G401 (cell line): ENCODE measurements at regions not wholly inside any gene's neighbourhood (a gene's known extent, or its start where the extent isn't known, plus 50 kb on each side); places are given as distances from the start of the nearest gene placed in this dataset.
A peak's percentile ranks its signal among the peaks of the same experiment; 100 is the strongest.
"Not testable (repeated sequence)": the region's sequence is repeated elsewhere in the genome, so short reads cannot be mapped to it uniquely, and the experiment has no call there.

ENCODE experiments used
- DNase-seq: peaks from one replicate; pipeline ENCODE4 v3.0.0-alpha.2; 2015; ENCODE audit warnings: low spot score
- in situ Hi-C: cut with HindIII; loops from 2 replicates; pipeline ENCODE4 v1.10.0; 2016; ENCODE audit warnings: low sequenced_read_pairs, mixed read lengths

DNA sequence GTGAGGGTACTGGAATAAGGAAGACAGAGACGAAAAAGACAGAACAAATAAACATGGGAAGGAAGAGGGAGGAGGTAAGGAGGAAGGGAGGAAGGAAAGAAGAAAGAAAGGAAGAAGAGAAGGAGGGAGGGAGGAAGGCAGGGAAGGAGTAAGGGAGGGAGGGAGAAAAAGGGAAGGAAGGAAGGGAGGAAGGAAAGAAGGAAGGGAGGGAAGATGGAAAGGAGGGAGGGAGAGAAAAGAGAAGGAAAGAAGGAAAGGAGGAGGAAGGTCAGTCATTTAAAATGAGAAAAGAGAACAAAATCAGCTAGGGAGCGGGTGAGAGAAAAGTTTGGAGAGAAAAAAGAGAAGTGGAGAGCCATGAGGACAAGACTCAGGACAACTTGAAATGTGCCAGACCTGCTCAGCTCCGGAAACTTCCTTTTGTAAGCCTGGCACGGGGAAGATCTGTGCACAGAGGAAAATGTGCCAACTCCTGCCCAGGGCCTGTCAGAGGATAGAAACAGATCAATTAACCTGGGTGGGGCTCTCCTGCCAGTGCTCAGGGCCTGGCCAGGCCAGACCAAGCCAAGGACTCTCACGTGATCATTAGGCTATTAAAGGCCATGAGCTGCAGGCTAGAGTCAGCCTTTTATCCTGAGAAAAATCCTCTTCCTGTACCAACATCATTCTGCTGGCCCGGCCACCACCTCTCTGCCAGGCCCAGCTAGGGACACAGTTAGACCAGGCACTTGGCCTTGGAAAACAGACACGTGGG lies 50.1 kb upstream of the BCL6 start:
- in situ Hi-C loops, result no loop called here

GRCh38 chr3:187798126-187798525 lies 52.9 kb upstream of the BCL6 start:
- in situ Hi-C loops, result no loop called here
- no peak for DNase-seq

More for the DNA sequence above, 50.1 kb upstream of the BCL6 start:
- DNase-seq, result peak; percentile 71

DNA sequence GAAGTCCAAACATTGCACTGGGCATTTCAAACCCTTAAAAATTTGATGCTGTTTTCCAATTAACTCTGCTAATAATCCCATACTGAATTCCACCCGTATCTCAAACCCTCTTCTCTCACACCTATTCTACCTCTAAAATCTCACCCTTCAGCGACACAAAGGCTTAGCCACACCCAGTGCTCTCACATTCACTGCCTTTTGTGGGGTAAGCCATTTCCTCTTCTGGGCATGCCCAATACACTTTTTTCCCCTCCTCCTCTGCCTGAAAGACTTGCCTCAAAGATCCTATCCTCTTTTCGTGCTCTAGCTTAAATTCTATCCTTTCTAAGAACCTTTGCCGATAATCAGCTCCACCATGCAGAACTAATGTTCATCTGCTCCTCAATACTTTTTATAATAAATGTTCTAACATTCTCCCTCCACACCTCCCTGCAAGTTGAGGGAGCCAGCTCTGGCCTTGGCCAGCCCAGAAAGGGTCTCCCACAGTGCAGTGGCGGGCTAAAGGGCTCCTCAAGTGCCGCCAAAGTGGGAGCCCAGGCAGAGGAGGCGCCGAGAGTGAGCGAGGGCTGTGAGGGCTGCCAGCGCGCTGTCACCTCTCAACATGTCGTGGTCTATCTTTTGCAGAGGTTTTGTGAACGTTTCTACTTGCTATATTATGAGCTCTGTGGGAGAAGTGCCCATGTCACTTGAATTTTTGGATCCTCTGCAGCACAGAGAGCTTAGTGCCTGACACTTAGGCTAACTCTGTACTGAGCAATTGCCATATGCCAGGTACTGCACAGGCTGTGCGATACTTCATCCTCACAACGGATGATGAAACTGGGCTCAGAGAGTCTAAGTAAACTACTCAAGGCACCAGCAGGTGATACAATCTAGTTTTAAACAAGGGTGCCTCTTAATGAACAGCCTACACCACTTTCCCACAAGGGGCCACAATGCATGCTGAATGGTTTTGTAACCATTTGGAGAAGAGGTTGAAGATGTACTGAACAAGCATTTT lies 53.6 kb upstream of the BCL6 start:
- in situ Hi-C loops, result no loop called here
- no peak for DNase-seq

GRCh38 chr3:187799942-187800641 lies 54.8 kb upstream of the BCL6 start:
- in situ Hi-C loops, result no loop called here
- no peak for DNase-seq

- no peak for DNase-seq
- in situ Hi-C loops, result no loop called here
Observed at GRCh38 chr3:187801152-187801551, 55.9 kb upstream of the BCL6 start.

- no peak for DNase-seq
- in situ Hi-C loops, result no loop called here
Observed at GRCh38 chr3:187802203-187802927, 57.1 kb upstream of the BCL6 start.

GRCh38 chr3:187802928-187803259 lies 57.6 kb upstream of the BCL6 start:
- no peak for DNase-seq
- in situ Hi-C loops, result no loop called here

DNA sequence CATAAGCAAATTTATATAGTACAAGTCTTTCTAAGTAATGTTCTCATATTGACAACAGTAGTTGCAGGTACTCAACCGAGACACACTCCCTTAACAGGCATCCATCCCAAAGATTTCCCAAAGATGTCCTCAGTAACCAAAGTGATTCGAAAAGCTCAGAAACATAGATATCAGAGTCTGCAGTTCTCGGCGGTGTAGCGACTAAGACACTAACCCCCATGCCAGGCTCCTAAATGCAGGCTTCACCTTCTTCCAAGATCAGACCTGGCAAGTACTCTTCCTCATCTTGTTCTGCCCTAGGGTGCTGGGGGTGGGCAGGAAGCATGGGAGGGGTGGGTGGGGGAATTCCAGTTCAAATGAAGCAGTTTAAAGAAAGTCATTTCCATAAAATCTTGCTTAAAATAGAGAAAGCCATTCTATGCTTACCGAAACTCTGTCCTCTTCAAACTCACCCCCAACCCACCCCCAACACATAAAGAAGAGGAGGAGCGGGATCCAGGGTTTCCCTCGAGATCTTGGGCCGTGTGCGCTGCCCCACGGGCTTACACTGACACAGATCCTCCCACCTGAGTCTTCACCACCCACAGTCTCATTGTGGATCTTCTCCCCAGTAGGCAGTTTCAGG lies 59.0 kb upstream of the BCL6 start:
- no peak for DNase-seq
- in situ Hi-C loops, result no loop called here

DNA sequence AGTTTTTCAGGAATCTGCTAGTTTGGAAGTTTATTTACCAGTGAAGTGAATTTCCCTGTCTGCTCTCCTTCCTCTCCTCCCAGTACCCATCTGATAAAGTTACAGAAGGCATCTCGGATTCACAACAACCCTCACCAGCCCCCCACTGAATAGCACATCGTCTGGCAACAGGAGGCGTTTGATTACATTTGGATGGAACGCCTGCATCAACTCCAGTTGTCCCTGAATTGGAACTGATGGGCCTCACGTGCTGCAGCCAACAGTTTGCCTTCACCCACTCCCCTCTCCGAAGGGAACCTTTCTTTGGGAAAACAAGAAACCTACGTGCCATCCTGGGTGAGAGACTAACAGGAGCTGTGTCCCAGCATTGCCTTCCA lies 59.5 kb upstream of the BCL6 start:
- in situ Hi-C loops, result no loop called here

DNA sequence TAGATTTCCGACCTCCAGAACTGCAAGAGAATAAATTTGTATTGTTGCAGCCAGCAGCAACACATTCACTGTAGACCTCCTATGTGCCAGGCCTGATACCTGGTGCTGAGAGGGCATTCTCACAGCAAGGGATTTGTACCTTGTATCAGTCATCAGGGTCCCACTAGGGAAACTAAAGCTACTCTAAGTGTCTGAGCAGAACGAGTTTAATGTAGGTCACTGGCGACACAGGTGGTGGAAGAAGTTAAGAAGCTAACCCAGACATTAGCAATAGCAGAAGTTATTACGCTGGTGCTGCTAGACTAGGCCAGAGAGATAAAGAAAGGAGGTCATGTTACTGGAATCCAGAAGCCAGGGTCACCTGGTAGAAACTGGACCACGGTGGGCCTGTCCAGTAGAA lies 60.5 kb upstream of the BCL6 start:
- in situ Hi-C loops, result no loop called here
- no peak for DNase-seq

More for the DNA sequence above, 59.5 kb upstream of the BCL6 start:
- no peak for DNase-seq

- in situ Hi-C loops, result no loop called here
- no peak for DNase-seq
Observed at GRCh38 chr3:187807086-187807862, 62.0 kb upstream of the BCL6 start.

GRCh38 chr3:187808527-187808895 lies 63.2 kb upstream of the BCL6 start:
- in situ Hi-C loops, result no loop called here

GRCh38 chr3:187809612-187809991 lies 64.3 kb upstream of the BCL6 start:
- in situ Hi-C loops, result no loop called here
- no peak for DNase-seq

More at GRCh38 chr3:187808527-187808895, 63.2 kb upstream of the BCL6 start:
- DNase-seq, result no peak

DNA sequence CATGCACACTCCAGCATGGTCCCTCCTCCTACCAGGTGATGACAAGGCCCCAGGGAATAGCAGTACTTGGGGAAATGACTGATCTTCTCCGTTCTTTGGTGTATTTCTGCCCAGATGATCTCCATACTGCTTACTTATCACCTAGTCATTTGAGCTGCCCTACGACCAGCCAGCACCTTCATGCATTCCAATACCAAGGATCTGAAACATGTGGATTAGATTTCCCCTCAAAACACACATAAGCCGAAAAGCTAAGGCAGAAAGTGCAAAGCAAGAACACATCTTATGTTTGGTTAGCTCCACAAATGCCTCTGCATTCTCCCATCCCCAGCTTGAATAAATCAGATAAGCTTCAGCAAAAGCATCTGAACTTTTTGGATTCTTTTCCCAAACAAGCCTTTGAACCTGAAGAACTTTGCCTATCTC lies 64.8 kb upstream of the BCL6 start:
- in situ Hi-C loops, result no loop called here

GRCh38 chr3:187811585-187812250 lies 66.5 kb upstream of the BCL6 start:
- in situ Hi-C loops, result no loop called here
- DNase-seq, result no peak

More for the DNA sequence above, 64.8 kb upstream of the BCL6 start:
- DNase-seq, result no peak

DNA sequence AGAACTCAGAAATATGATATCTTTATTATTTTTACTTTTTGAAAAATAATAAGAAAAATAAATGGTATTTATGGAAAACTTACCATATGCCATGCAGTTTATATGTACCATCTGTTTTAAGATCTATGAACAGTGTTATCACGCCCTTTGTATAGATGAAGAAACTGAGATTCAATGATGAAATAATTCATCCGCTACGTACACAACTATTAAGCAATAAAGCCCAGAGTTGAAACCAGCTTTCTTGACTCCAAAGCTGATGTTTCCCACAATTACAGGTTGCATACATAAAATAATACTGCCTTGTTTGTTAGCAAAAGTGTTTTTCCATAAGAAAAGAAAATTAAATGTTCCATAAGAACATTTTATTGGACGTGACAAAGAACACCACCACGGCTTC lies 67.2 kb upstream of the BCL6 start:
- no peak for DNase-seq
- in situ Hi-C loops, result no loop called here

GRCh38 chr3:187813198-187813597 lies 67.9 kb upstream of the BCL6 start:
- DNase-seq, result no peak
- in situ Hi-C loops, result no loop called here

DNA sequence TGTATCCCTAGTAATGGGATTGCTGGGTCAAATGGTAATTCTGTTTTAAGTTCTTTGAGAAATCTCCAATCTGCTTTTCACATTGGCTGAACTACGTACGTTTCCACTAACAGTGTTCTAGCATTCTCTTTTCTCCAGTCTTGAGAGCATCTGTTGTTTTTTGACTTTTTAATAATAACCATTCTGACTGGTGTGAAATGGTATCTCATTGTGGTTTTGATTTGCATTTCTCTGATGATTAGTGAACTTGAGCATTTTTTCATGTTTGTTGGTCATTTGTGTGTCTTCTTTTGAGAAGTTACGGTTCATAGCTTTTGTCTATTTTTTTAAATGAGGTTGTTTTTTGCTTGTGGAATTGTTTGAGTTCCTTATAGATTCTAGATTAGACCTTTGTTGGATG lies 72.5 kb upstream of the BCL6 start:
- in situ Hi-C loops, DNase-seq: not testable (repeated sequence)
